Activated T-helper 17 cell treated with anti-CD3 and anti-CD28 coated beads, Interleukin-2, amount 50 U/mL, for 72 hours (primary cell): ENCODE measurements at regions not wholly inside any gene's neighbourhood (a gene's known extent, or its start where the extent isn't known, plus 50 kb on each side); places are given as distances from the start of the nearest gene placed in this dataset.

Experiments
- ATAC-seq: fragments of 150-1000 bp; cut with Tn5 transposase; replicated peaks from 2 replicates; pipeline ENCODE4 v1.10.0; 2021; ENCODE audit warnings: mild to moderate bottlenecking, moderate library complexity
- H3K27ac Mint-ChIP-seq: one replicate; pipeline ENCODE4 v1.8.0; 2022; ENCODE audit warnings: mixed read lengths
- H3K27me3 Mint-ChIP-seq: one replicate; pipeline ENCODE4 v1.8.0; 2022; ENCODE audit warnings: mixed read lengths
- H3K36me3 Mint-ChIP-seq: one replicate; pipeline ENCODE4 v1.8.0; 2022; ENCODE audit warnings: low read depth, mild to moderate bottlenecking, mixed read lengths
- H3K4me1 Mint-ChIP-seq: one replicate; pipeline ENCODE4 v1.8.0; 2022; ENCODE audit warnings: mixed read lengths
- H3K4me3 Mint-ChIP-seq: one replicate; pipeline ENCODE4 v1.8.0; 2022; ENCODE audit warnings: mild to moderate bottlenecking, mixed read lengths
- H3K9me3 Mint-ChIP-seq: one replicate; pipeline ENCODE4 v1.8.0; 2022; ENCODE audit warnings: mixed read lengths

DNA sequence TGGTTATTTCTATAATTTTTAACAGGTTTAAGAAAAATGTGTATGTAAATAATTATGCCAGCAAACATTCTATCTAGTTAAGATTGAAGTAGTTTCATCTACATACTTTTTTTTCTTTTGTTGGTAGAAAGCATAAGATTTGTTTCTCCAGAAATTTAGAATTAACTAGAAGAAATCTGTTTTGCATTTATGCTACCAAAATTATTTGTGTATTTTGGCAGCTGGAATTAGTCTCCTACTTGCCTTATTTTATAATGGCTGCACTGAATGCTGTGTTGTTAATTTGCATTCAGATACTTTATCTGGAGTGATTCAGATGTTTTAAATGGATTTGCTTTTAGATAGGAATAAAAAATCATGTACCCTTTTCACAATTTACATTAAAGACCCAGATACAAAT, 100.2 kb upstream of the NAALADL2 start:
- ATAC-seq = no peak
- no peaks in the 10 kb centered on the region for H3K27me3 Mint-ChIP-seq
- peaks cover 13% of the 10 kb centered on the region for H3K9me3 Mint-ChIP-seq
- no peak overlapping the region for H3K27ac Mint-ChIP-seq
- no peak overlapping the region for H3K4me3 Mint-ChIP-seq
- H3K4me1 Mint-ChIP-seq = no peaks in the 10 kb centered on the region
- no peaks in the 10 kb centered on the region for H3K36me3 Mint-ChIP-seq

DNA sequence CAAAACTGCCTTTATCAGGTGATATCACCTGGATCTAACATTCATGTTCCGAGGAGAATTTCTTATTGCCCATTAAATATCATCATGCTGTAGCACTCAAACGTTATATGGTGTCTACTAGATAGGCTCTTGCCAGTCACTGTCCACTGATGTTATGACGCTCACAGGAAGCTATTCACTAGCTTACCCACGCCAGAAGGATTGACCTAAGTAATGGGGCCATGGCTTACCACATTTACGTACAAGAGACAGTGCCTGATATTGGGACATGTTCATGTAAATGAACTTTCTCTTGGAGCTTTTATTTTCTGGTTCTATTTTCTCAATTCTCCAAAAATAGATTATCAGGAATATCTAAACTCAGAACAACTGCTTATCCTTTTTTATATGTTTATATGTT, 91.7 kb upstream of the NAALADL2 start:
- Mint-ChIP-seq H3K4me3 (no peak overlapping the region), H3K4me1 (no peaks in the 10 kb centered on the region), H3K27ac (no peak overlapping the region), H3K27me3 (no peaks in the 10 kb centered on the region), H3K36me3 (no peaks in the 10 kb centered on the region), H3K9me3 (no peaks in the 10 kb centered on the region)
- ATAC-seq = no peak

DNA sequence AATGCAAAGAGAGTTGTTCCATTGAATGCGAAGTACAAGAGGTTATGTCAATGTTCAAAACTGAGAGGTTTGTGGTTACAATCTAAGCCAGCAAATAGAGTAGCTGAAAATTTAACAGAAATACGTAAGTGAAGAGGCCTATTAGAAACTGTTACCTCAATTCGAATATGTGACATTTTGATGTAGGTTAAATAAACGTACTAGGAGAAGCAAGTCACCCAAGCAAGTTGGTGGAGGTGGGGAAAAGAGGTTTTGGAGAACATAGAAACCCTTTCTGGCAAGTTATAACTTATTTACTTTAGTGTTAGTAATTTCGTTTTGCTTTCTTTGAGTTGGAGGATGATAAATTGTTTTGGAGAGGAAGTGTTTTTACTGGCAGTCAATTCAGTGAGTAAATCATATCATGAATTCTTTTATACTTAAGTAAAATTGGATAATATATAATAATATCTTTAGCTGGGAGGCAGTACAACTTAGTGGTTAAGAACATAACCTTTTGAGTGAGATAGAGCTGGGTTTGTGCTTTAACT, 91.2 kb upstream of the NAALADL2 start:
- no peak for ATAC-seq
- no peak overlapping the region for H3K27ac Mint-ChIP-seq
- no peaks in the 10 kb centered on the region for H3K4me1 Mint-ChIP-seq
- H3K4me3 Mint-ChIP-seq = no peak overlapping the region
- H3K36me3 Mint-ChIP-seq = no peaks in the 10 kb centered on the region
- no peaks in the 10 kb centered on the region for H3K9me3 Mint-ChIP-seq
- H3K27me3 Mint-ChIP-seq = no peaks in the 10 kb centered on the region

DNA sequence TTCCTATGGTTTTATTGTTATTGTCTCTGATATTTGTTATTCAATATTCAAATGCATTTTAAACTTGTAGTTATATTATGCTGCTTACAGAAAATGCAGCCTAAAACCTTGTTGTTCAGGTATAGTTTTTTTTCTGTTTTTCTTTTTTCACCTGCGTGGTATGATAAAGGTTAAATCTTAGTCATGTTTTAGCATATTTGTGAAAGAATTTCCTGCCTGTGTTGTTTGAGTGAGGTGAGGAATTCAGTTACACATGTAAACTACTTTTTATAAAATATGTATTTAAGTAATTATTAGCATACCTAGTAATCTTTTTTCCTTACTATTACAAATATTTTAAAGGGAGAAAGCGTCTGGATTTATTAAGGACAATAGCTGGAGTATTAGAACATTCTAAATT, 90.0 kb upstream of the NAALADL2 start:
- Mint-ChIP-seq H3K27me3 (no peaks in the 10 kb centered on the region), H3K27ac (no peak overlapping the region), H3K4me1 (no peaks in the 10 kb centered on the region), H3K9me3 (no peaks in the 10 kb centered on the region), H3K4me3 (no peak overlapping the region), H3K36me3 (no peaks in the 10 kb centered on the region)
- no peak for ATAC-seq

DNA sequence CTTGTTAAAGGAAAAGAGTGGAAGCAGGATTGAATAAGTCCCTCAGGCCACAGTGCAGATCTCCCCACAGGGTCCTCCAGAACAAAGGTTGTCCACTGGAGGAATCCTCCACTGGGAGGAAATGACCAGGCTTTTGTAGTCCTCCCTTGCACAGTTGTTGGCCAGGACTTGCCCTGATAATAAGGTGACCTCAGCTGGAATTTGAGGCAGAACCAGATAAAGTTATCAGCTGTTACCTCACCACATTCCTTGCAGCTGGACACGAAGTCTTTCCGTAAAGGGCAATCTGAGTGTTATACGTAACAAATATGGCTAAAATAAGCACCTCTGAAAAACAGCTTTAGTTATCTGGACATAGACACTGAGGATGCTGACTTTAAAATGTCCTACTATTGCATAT, 83.5 kb upstream of the NAALADL2 start:
- no peak for ATAC-seq
- Mint-ChIP-seq H3K4me3 (no peak overlapping the region), H3K27me3 (no peaks in the 10 kb centered on the region), H3K9me3 (no peaks in the 10 kb centered on the region), H3K36me3 (no peaks in the 10 kb centered on the region), H3K27ac (no peak overlapping the region), H3K4me1 (no peaks in the 10 kb centered on the region)

DNA sequence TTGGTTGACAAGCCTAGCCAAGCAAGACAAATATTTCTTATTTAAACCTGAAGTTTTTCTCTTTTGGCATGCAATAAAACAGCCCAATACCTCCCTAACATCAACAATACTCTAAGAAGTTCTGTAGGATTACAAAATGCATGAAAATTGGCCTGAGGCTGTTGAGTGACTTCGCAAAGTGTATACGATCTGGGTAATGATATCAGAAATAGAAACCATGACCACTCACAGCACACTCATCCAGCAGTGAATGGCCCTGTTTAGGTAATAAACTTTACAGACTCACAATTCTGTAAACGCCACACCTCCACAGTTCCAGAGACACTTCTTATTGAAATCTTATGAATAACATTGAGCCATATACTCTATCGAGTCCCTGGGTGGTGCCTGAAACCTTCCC, 83.0 kb upstream of the NAALADL2 start:
- no peaks in the 10 kb centered on the region for H3K4me1 Mint-ChIP-seq
- no peak overlapping the region for H3K4me3 Mint-ChIP-seq
- no peak overlapping the region for H3K27ac Mint-ChIP-seq
- no peaks in the 10 kb centered on the region for H3K27me3 Mint-ChIP-seq
- no peaks in the 10 kb centered on the region for H3K36me3 Mint-ChIP-seq
- ATAC-seq = no peak
- H3K9me3 Mint-ChIP-seq = no peaks in the 10 kb centered on the region

DNA sequence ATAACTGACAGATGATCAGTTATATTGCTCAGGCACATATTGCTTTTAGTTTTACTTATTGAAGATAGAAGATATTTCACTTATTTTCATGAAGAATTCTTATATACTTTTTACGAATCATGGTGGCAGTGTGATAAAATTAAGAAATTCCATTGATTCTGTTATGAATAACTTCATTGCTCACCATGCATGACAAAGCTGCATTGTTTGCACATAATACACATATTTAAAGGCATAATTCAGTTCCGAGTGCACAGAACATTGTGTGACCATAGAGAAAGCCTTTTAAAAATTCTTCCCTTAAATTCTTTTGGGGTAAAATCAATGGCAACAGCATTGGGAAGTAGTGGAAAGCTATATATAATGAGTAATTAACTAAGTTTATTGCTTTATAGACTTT, 82.5 kb upstream of the NAALADL2 start:
- Mint-ChIP-seq H3K4me3 (no peak overlapping the region), H3K36me3 (no peaks in the 10 kb centered on the region), H3K27ac (no peak overlapping the region), H3K4me1 (no peaks in the 10 kb centered on the region), H3K27me3 (no peaks in the 10 kb centered on the region), H3K9me3 (peaks cover 4% of the 10 kb centered on the region)
- no peak for ATAC-seq

DNA sequence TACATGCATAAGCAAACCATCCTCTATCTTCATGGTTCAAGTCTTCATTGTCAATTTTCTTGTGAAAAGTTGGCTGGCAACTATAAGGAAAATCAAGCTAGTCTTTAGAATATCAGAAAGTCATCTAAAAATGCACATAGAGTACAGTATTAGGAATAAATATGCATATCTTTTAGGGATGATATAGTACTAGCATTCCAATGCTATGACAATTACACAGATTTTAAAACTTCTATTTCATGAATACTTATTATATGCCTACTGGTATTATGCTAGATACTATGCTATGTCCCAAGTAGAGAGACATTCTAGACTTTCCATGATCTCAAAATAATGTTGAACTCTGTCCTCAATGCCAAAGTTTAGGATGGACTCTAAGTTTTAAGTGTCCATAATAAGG, 81.3 kb upstream of the NAALADL2 start:
- Mint-ChIP-seq H3K9me3 (peaks cover 5% of the 10 kb centered on the region), H3K36me3 (no peaks in the 10 kb centered on the region), H3K27ac (no peak overlapping the region), H3K4me3 (no peak overlapping the region), H3K4me1 (no peaks in the 10 kb centered on the region), H3K27me3 (no peaks in the 10 kb centered on the region)
- ATAC-seq = no peak

DNA sequence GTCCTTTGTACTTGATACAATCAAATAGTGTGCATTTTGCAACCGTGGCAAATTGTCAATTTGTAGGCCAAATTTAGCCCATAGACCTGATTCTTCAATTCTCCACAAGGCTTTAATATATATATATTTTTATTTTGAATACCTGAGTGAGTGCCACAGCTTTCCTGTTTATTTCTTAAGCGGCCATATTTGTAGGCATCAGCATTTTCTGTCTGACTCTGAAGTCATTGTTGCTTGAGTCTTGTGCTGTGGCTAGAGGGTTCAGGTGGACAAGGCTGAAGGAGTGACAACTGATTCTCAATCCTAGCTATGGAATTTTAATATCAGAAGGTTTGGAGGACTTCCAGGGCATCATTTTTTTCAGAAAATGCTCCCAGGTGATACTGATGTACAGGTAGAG, 75.6 kb upstream of the NAALADL2 start:
- Mint-ChIP-seq H3K4me3 (no peak overlapping the region), H3K27me3 (no peaks in the 10 kb centered on the region), H3K4me1 (no peaks in the 10 kb centered on the region), H3K9me3 (peaks cover 9% of the 10 kb centered on the region), H3K36me3 (no peaks in the 10 kb centered on the region), H3K27ac (no peak overlapping the region)
- ATAC-seq = no peak

DNA sequence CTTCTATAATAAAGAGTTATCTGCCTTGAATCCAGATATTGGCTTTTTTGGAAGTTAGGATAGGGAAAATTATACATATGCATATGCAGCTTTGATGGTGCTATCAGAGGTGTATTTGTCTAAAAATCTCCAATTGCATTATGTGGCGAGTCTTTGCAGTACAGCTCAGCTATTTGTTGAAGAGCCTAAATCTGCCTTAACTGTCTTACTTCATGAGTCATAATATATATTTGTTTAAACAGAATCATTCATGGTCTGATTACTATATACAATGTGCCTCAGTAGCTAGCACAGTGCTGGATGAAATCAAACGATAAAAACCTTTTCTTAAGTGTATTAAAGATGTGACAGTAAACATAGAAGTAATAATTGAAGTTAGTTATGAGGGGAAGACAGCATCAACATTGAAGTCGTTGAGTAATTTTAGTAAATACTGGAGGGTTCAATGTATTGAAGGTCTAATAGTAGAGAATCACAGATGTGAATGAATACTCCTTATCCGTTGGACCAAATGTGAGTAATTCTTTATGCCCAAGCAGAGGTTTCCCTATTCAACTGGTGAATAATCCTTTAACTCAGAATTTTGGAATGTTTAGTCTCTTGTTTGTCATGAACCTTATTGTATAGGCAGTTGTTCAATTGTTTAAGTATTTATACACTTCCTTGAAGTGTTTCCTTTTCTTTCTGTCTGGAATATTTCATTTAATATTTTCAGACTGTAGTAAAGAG, 74.8 kb upstream of the NAALADL2 start:
- Mint-ChIP-seq H3K27me3 (no peaks in the 10 kb centered on the region), H3K9me3 (peaks cover 9% of the 10 kb centered on the region), H3K36me3 (no peaks in the 10 kb centered on the region), H3K4me1 (no peaks in the 10 kb centered on the region), H3K27ac (no peak overlapping the region), H3K4me3 (no peak overlapping the region)
- no peak for ATAC-seq

DNA sequence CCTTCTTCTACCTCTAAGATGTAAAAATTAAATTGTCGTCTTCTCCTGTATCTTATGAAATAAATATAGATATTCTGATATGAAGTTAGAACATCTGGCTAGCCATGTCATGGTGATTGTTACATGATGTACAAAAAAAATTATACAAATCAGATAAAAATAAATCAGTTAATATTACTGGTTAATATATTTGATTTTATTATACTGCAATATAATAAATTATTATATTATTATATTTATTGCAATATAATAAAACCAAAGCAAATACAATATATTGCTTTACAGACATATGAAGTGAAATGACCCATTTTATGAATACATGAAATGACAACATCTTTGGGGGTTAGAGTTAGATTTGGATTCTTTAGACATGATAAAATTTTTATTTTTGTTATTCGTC, 72.3 kb upstream of the NAALADL2 start:
- ATAC-seq = no peak
- Mint-ChIP-seq H3K36me3 (no peaks in the 10 kb centered on the region), H3K4me3 (no peak overlapping the region), H3K4me1 (no peaks in the 10 kb centered on the region), H3K27ac (no peak overlapping the region), H3K27me3 (no peaks in the 10 kb centered on the region), H3K9me3 (peaks cover 3% of the 10 kb centered on the region)

DNA sequence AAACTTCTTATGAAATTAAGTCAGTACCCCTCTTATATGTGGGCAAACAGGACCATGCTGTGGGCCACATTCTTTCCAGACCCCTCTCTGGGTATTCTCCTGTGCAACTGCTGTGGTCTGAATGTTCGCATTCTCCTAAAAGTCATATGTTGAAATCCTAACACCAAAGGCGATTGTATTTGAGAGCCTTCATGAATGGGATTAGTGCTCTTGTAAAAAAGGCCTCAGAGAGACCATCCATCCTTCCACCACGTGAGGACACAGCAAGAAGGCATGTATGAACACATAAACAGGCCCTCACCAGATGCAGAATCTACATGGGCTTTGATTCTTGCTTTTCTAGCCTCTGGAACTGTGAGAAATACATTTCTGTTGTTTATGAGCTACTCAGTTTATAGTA, 68.0 kb upstream of the NAALADL2 start:
- Mint-ChIP-seq H3K27me3 (no peaks in the 10 kb centered on the region), H3K4me1 (no peaks in the 10 kb centered on the region), H3K4me3 (no peak overlapping the region), H3K36me3 (no peaks in the 10 kb centered on the region), H3K9me3 (peaks cover 4% of the 10 kb centered on the region), H3K27ac (no peak overlapping the region)
- ATAC-seq = no peak

DNA sequence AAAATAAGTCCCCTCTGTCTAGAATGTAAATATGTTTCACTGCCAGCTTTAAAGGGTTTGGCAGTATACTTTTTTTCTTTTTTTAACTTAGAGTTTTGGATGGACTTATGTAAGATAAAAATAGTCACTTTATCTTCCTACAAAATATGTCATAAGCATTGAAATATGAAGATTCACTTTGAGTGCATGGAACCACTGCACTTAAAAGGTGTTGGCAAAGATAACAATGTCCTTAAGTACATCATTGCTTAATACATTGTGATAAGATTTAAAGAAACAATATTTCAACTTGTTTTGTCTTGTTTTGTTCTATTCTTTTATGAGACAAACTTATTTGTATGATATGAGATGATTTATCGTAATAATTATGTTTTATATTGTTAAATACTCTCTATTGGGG, 66.3 kb upstream of the NAALADL2 start:
- H3K36me3 Mint-ChIP-seq = no peaks in the 10 kb centered on the region
- no peak overlapping the region for H3K27ac Mint-ChIP-seq

More for the DNA sequence above, 66.3 kb upstream of the NAALADL2 start:
- Mint-ChIP-seq H3K4me1 (no peaks in the 10 kb centered on the region), H3K9me3 (peaks cover 9% of the 10 kb centered on the region), H3K4me3 (no peak overlapping the region), H3K27me3 (no peaks in the 10 kb centered on the region)
- no peak for ATAC-seq
